Astrocyte (in vitro differentiated cells and primary cell): ENCODE measurements at regions not wholly inside any gene's neighbourhood (a gene's known extent, or its start where the extent isn't known, plus 50 kb on each side); places are given as distances from the start of the nearest gene placed in this dataset.

Experiments
- DNase-seq: peaks from one replicate; pipeline ENCODE4 v3.0.0-alpha.2; 2010; ENCODE audit warnings: low read depth
- FAIRE-seq: peaks from 2 replicates; lab custom pipeline; 2011; peaks lifted over from hg19 to GRCh38; lab: Jason Lieb, UNC
- H2AFZ ChIP-seq: 2 replicates; pipeline ENCODE4 v1.6.0; 2012; ENCODE audit warnings: low read depth, low read length, inconsistent platforms
- H3K27ac ChIP-seq: 2 replicates; pipeline ENCODE4 v1.5.1; 2011; ENCODE audit warnings: low read depth, low read length, inconsistent platforms
- H3K27me3 ChIP-seq: 2 replicates; pipeline ENCODE4 v1.6.0; 2011; ENCODE audit warnings: low read length, inconsistent platforms; ENCODE audit not compliant: insufficient read depth
- H3K36me3 ChIP-seq: 2 replicates; pipeline ENCODE4 v1.5.1; 2011; ENCODE audit warnings: low read length, inconsistent platforms; ENCODE audit not compliant: insufficient read depth
- H3K4me1 ChIP-seq: 2 replicates; pipeline ENCODE4 v1.5.1; 2011; ENCODE audit warnings: low read length, inconsistent platforms; ENCODE audit not compliant: insufficient read depth
- H3K4me2 ChIP-seq: 2 replicates; pipeline ENCODE4 v1.6.0; 2012; ENCODE audit warnings: low read length, inconsistent platforms
- H3K4me3 ChIP-seq: 2 replicates; pipeline ENCODE4 v1.5.1; 2011; ENCODE audit warnings: low read depth, mild to moderate bottlenecking, low read length, inconsistent platforms; ENCODE audit not compliant: insufficient read depth
- H3K79me2 ChIP-seq: 2 replicates; pipeline ENCODE4 v1.6.0; 2012; ENCODE audit warnings: mild to moderate bottlenecking, low read length, inconsistent platforms; ENCODE audit not compliant: insufficient read depth
- H3K9ac ChIP-seq: 2 replicates; pipeline ENCODE4 v1.6.0; 2012; ENCODE audit warnings: mild to moderate bottlenecking, low read length, inconsistent platforms
- H3K9me3 ChIP-seq: 2 replicates; pipeline ENCODE4 v1.5.1; 2012; ENCODE audit warnings: low read depth, mild to moderate bottlenecking, low read length, inconsistent platforms; ENCODE audit not compliant: insufficient read depth
- H4K20me1 ChIP-seq: 2 replicates; pipeline ENCODE4 v1.6.0; 2012; ENCODE audit warnings: low read length, inconsistent platforms; ENCODE audit not compliant: insufficient read depth
- H3K27ac Mint-ChIP-seq: one replicate; pipeline ENCODE4 v1.8.0; 2021; ENCODE audit warnings: mild to moderate bottlenecking, mixed read lengths; ENCODE audit not compliant: unreplicated experiment
- H3K27me3 Mint-ChIP-seq: one replicate; pipeline ENCODE4 v1.8.0; 2021; ENCODE audit warnings: low read depth, mixed read lengths; ENCODE audit not compliant: unreplicated experiment
- H3K36me3 Mint-ChIP-seq: one replicate; pipeline ENCODE4 v1.8.0; 2021; ENCODE audit warnings: low read depth, mixed read lengths; ENCODE audit not compliant: unreplicated experiment
- H3K4me1 Mint-ChIP-seq: one replicate; pipeline ENCODE4 v1.8.0; 2021; ENCODE audit warnings: low read depth, mixed read lengths; ENCODE audit not compliant: unreplicated experiment
- H3K4me3 Mint-ChIP-seq: one replicate; pipeline ENCODE4 v1.8.0; 2021; ENCODE audit warnings: mild to moderate bottlenecking, moderate library complexity, mixed read lengths; ENCODE audit not compliant: unreplicated experiment
- H3K9me3 Mint-ChIP-seq: one replicate; pipeline ENCODE4 v1.8.0; 2021; ENCODE audit warnings: mild to moderate bottlenecking, mixed read lengths; ENCODE audit not compliant: unreplicated experiment
- CTCF ChIP-seq: IDR thresholded peaks from 2 replicates; pipeline ENCODE4 v1.5.1; 2011; ENCODE audit warnings: low read depth, mild to moderate bottlenecking, inconsistent platforms, low read length, moderate library complexity; ENCODE audit not compliant: insufficient read depth
- EZH2 ChIP-seq: IDR thresholded peaks from 2 replicates; pipeline ENCODE4 v1.6.1; 2012; ENCODE audit warnings: mild to moderate bottlenecking, low read length, inconsistent platforms; ENCODE audit not compliant: insufficient read depth

- DNase-seq, result no peak
- H3K27me3 ChIP-seq, result no peaks in the 10 kb centered on the region
Measured at GRCh38 chr5:99141534-99142128, 212.8 kb upstream of the CHD1 start.

GRCh38 chr5:99138911-99139310, 210.1 kb upstream of the CHD1 start:
- H2AFZ ChIP-seq, result no peak overlapping the region
- no peak overlapping the region for H3K9ac ChIP-seq
- H3K9me3 ChIP-seq, result no peaks in the 10 kb centered on the region
- H3K4me3 ChIP-seq, result no peak overlapping the region
- no peak for FAIRE-seq
- no peaks in the 10 kb centered on the region for H3K36me3 ChIP-seq
- H4K20me1 ChIP-seq, result no peaks in the 10 kb centered on the region
- H3K4me1 ChIP-seq, result no peaks in the 10 kb centered on the region
- H3K27me3 ChIP-seq, result no peaks in the 10 kb centered on the region
- no peaks in the 10 kb centered on the region for H3K36me3 Mint-ChIP-seq
- no peaks in the 10 kb centered on the region for H3K4me1 Mint-ChIP-seq
- no peak overlapping the region for H3K4me2 ChIP-seq
- H3K27ac Mint-ChIP-seq, result no peak overlapping the region
- no peaks in the 10 kb centered on the region for H3K27me3 Mint-ChIP-seq
- DNase-seq, result no peak
- peaks cover 3% of the 10 kb centered on the region for H3K9me3 Mint-ChIP-seq
- no peaks in the 10 kb centered on the region for H3K79me2 ChIP-seq
- H3K27ac ChIP-seq, result no peak overlapping the region
- no peak overlapping the region for H3K4me3 Mint-ChIP-seq
- TF ChIP-seq EZH2 (no peak), CTCF (no peak)

More at GRCh38 chr5:99141534-99142128, 212.8 kb upstream of the CHD1 start:
- no peak for FAIRE-seq
- Histone ChIP-seq H3K27ac (no peak overlapping the region), H3K9me3 (no peaks in the 10 kb centered on the region), H2AFZ (no peak overlapping the region), H3K79me2 (no peaks in the 10 kb centered on the region), H3K4me2 (no peak overlapping the region), H3K4me3 (no peak overlapping the region), H3K36me3 (no peaks in the 10 kb centered on the region), H4K20me1 (no peaks in the 10 kb centered on the region), H3K4me1 (no peaks in the 10 kb centered on the region), H3K9ac (no peak overlapping the region)
- no peak for TF ChIP-seq CTCF
- TF ChIP-seq EZH2, result no peak
- Mint-ChIP-seq H3K4me3 (no peak overlapping the region), H3K27ac (no peak overlapping the region), H3K9me3 (peaks cover 3% of the 10 kb centered on the region), H3K27me3 (no peaks in the 10 kb centered on the region), H3K36me3 (no peaks in the 10 kb centered on the region), H3K4me1 (no peaks in the 10 kb centered on the region)

GRCh38 chr5:99133921-99134320, 205.1 kb upstream of the CHD1 start:
- no peak overlapping the region for H2AFZ ChIP-seq
- H3K4me2 ChIP-seq, result no peak overlapping the region
- TF ChIP-seq EZH2 (no peak), CTCF (no peak)
- H3K9ac ChIP-seq, result no peak overlapping the region
- H3K4me1 ChIP-seq, result no peaks in the 10 kb centered on the region
- FAIRE-seq (no peak), DNase-seq (no peak)
- H3K9me3 ChIP-seq, result no peaks in the 10 kb centered on the region
- H3K27ac ChIP-seq, result no peak overlapping the region
- Mint-ChIP-seq H3K4me3 (no peak overlapping the region), H3K27ac (no peak overlapping the region), H3K9me3 (no peaks in the 10 kb centered on the region), H3K27me3 (no peaks in the 10 kb centered on the region), H3K4me1 (no peaks in the 10 kb centered on the region), H3K36me3 (no peaks in the 10 kb centered on the region)
- H3K27me3 ChIP-seq, result no peaks in the 10 kb centered on the region
- no peaks in the 10 kb centered on the region for H3K36me3 ChIP-seq
- H3K4me3 ChIP-seq, result no peak overlapping the region
- H3K79me2 ChIP-seq, result no peaks in the 10 kb centered on the region
- no peaks in the 10 kb centered on the region for H4K20me1 ChIP-seq
